HepG2 (cell line): ENCODE measurements at regions not wholly inside any gene's neighbourhood (a gene's known extent, or its start where the extent isn't known, plus 50 kb on each side); places are given as distances from the start of the nearest gene placed in this dataset.

Experiments used
- HCFC1 ChIP-seq: fragments of 150-350 bp; IDR thresholded peaks from 2 replicates; pipeline ENCODE4 v1.6.1; 2014; ENCODE audit warnings: low read depth, low read length
- ISL2 ChIP-seq: sonication (generic); formaldehyde crosslinking; IDR thresholded peaks from 2 replicates; pipeline ENCODE4 v1.5.0; 2020; ENCODE audit warnings: missing genetic modification reagents
- PRPF4 ChIP-seq: fragments of 200-400 bp; formaldehyde crosslinking; IDR thresholded peaks from 2 replicates; pipeline ENCODE4 v1.6.1; 2016; ENCODE audit warnings: low read length, low read depth; ENCODE audit not compliant: poor library complexity, severe bottlenecking
- RFX1 ChIP-seq: fragments of 450-650 bp; IDR thresholded peaks from 2 replicates; pipeline ENCODE4 v1.6.1; 2017
- SALL2 ChIP-seq: sonication (generic); formaldehyde crosslinking; IDR thresholded peaks from 2 replicates; pipeline ENCODE4 v1.8.1; 2023; ENCODE audit warnings: mild to moderate bottlenecking, missing genetic modification reagents, inconsistent platforms
- TBP ChIP-seq: sonication (generic); formaldehyde crosslinking; IDR thresholded peaks from 2 replicates; pipeline ENCODE4 v1.5.0; 2020; ENCODE audit warnings: missing genetic modification reagents
- U2AF2 ChIP-seq: fragments of 200-400 bp; formaldehyde crosslinking; IDR thresholded peaks from 2 replicates; pipeline ENCODE4 v1.6.1; 2017; ENCODE audit warnings: low read depth, mild to moderate bottlenecking, low read length
- YEATS2 ChIP-seq: sonication (generic); formaldehyde crosslinking; IDR thresholded peaks from 2 replicates; pipeline ENCODE4 v1.4.0; 2020; ENCODE audit warnings: missing genetic modification reagents, borderline replicate concordance
- ZNF124 ChIP-seq: sonication (generic); formaldehyde crosslinking; IDR thresholded peaks from 2 replicates; pipeline ENCODE4 v1.4.0; 2020; ENCODE audit warnings: missing genetic modification reagents
- ZNF652 ChIP-seq: IDR thresholded peaks from 2 replicates; pipeline ENCODE4 v1.6.1; 2016; ENCODE audit warnings: low read depth, borderline replicate concordance
- ZNF768 ChIP-seq: sonication (generic); formaldehyde crosslinking; IDR thresholded peaks from 2 replicates; pipeline ENCODE4 v1.4.0; 2020; ENCODE audit warnings: missing genetic modification reagents
- TF ChIP-seq, protein P1 (sequence below), 2 experiments: sonication (generic) in 1 of 2; formaldehyde crosslinking in 1 of 2; IDR thresholded peaks; 2 replicates each; pipeline versions ENCODE4 v1.6.1 to v1.9.0; 2014 to 2022; ENCODE audit warnings: antibody characterized with exemption in 1 of 2, borderline replicate concordance in 1 of 2, inconsistent platforms in 1 of 2, low read depth in 1 of 2, missing genetic modification reagents in 1 of 2
- TF ChIP-seq, protein P2 (sequence below): IDR thresholded peaks from 2 replicates; pipeline ENCODE4 v1.4.0; 2020; ENCODE audit warnings: mild to moderate bottlenecking, missing genetic modification reagents
- TF ChIP-seq, protein P3 (sequence below): sonication (generic); formaldehyde crosslinking; IDR thresholded peaks from 2 replicates; pipeline ENCODE4 v1.5.1; 2020; ENCODE audit warnings: mild to moderate bottlenecking, moderate library complexity, missing genetic modification reagents
- TF ChIP-seq, protein P4 (sequence below), 2 experiments: sonication (generic) in 1 of 2; formaldehyde crosslinking in 1 of 2; IDR thresholded peaks; 2 replicates each; pipeline versions ENCODE4 v1.4.0 to v1.6.1; 2016 to 2020; ENCODE audit warnings: borderline replicate concordance in 1 of 2, low read depth in 1 of 2, mild to moderate bottlenecking in 1 of 2, missing genetic modification reagents in 1 of 2

DNA sequence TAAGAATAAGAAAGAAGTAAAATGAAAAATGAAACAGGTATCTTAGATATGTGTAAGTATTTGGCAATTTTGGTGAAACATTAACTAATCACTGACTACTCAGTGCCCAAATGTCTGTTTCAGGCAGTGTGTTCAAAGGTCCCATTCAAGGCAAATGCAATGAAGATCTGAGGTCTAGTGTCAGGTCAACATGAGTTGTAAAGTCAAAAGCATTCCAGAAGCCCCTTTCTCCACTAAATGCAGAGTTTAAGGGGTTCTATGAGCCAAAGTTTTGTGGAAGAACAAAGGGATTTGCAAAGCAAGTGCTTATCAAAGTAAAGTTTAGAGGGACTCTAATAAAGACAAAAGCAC is 71.0 kb upstream of the GPBP1 start (continued):
- TF ChIP-seq, protein P1, sequence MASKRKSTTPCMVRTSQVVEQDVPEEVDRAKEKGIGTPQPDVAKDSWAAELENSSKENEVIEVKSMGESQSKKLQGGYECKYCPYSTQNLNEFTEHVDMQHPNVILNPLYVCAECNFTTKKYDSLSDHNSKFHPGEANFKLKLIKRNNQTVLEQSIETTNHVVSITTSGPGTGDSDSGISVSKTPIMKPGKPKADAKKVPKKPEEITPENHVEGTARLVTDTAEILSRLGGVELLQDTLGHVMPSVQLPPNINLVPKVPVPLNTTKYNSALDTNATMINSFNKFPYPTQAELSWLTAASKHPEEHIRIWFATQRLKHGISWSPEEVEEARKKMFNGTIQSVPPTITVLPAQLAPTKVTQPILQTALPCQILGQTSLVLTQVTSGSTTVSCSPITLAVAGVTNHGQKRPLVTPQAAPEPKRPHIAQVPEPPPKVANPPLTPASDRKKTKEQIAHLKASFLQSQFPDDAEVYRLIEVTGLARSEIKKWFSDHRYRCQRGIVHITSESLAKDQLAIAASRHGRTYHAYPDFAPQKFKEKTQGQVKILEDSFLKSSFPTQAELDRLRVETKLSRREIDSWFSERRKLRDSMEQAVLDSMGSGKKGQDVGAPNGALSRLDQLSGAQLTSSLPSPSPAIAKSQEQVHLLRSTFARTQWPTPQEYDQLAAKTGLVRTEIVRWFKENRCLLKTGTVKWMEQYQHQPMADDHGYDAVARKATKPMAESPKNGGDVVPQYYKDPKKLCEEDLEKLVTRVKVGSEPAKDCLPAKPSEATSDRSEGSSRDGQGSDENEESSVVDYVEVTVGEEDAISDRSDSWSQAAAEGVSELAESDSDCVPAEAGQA (IDR thresholded peaks at IDR 0.05; ENCODE audit: low read depth): no peak
- TF ChIP-seq, protein P1 (CRISPR knock-in tag; IDR thresholded peaks at IDR 0.05; ENCODE audit: borderline replicate concordance): no peak
- TF ChIP-seq ZNF652 (CRISPR knock-in tag) (no peak), PRPF4 (no peak), U2AF2 (no peak), TBP (CRISPR knock-in tag) (no peak), ISL2 (CRISPR knock-in tag) (peak; percentile 60; the same call in 1 of the 2 replicates), ZNF124 (CRISPR knock-in tag) (no peak), ZNF768 (CRISPR knock-in tag) (no peak), HCFC1 (no peak), SALL2 (CRISPR knock-in tag) (no peak), YEATS2 (no peak), RFX1 (no peak)
- TF ChIP-seq, protein P2, sequence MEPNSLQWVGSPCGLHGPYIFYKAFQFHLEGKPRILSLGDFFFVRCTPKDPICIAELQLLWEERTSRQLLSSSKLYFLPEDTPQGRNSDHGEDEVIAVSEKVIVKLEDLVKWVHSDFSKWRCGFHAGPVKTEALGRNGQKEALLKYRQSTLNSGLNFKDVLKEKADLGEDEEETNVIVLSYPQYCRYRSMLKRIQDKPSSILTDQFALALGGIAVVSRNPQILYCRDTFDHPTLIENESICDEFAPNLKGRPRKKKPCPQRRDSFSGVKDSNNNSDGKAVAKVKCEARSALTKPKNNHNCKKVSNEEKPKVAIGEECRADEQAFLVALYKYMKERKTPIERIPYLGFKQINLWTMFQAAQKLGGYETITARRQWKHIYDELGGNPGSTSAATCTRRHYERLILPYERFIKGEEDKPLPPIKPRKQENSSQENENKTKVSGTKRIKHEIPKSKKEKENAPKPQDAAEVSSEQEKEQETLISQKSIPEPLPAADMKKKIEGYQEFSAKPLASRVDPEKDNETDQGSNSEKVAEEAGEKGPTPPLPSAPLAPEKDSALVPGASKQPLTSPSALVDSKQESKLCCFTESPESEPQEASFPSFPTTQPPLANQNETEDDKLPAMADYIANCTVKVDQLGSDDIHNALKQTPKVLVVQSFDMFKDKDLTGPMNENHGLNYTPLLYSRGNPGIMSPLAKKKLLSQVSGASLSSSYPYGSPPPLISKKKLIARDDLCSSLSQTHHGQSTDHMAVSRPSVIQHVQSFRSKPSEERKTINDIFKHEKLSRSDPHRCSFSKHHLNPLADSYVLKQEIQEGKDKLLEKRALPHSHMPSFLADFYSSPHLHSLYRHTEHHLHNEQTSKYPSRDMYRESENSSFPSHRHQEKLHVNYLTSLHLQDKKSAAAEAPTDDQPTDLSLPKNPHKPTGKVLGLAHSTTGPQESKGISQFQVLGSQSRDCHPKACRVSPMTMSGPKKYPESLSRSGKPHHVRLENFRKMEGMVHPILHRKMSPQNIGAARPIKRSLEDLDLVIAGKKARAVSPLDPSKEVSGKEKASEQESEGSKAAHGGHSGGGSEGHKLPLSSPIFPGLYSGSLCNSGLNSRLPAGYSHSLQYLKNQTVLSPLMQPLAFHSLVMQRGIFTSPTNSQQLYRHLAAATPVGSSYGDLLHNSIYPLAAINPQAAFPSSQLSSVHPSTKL (CRISPR knock-in tag): peak; percentile 35
- TF ChIP-seq, protein P3, sequence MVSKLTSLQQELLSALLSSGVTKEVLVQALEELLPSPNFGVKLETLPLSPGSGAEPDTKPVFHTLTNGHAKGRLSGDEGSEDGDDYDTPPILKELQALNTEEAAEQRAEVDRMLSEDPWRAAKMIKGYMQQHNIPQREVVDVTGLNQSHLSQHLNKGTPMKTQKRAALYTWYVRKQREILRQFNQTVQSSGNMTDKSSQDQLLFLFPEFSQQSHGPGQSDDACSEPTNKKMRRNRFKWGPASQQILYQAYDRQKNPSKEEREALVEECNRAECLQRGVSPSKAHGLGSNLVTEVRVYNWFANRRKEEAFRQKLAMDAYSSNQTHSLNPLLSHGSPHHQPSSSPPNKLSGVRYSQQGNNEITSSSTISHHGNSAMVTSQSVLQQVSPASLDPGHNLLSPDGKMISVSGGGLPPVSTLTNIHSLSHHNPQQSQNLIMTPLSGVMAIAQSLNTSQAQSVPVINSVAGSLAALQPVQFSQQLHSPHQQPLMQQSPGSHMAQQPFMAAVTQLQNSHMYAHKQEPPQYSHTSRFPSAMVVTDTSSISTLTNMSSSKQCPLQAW (CRISPR knock-in tag): peak; percentile 70; the same call in 1 of the 2 replicates
- TF ChIP-seq, protein P4, sequence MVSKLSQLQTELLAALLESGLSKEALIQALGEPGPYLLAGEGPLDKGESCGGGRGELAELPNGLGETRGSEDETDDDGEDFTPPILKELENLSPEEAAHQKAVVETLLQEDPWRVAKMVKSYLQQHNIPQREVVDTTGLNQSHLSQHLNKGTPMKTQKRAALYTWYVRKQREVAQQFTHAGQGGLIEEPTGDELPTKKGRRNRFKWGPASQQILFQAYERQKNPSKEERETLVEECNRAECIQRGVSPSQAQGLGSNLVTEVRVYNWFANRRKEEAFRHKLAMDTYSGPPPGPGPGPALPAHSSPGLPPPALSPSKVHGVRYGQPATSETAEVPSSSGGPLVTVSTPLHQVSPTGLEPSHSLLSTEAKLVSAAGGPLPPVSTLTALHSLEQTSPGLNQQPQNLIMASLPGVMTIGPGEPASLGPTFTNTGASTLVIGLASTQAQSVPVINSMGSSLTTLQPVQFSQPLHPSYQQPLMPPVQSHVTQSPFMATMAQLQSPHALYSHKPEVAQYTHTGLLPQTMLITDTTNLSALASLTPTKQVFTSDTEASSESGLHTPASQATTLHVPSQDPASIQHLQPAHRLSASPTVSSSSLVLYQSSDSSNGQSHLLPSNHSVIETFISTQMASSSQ (IDR thresholded peaks at IDR 0.05; ENCODE audit: low read depth): peak; percentile 95
- TF ChIP-seq, protein P4 (CRISPR knock-in tag; IDR thresholded peaks at IDR 0.05; ENCODE audit: borderline replicate concordance): peak; percentile 92
